ENCODE measurements at regions not wholly inside any gene's neighbourhood (a gene's known extent, or its start where the extent isn't known, plus 50 kb on each side); places are given as distances from the start of the nearest gene placed in this dataset.
"Not testable (repeated sequence)": the region's sequence is repeated elsewhere in the genome, so short reads cannot be mapped to it uniquely, and the experiment has no call there.

GRCh38 chr11:97574976-97575665 lies 1185.3 kb downstream of the JRKL start:
- no peaks in the 10 kb centered on the region for H3K4me1 ChIP-seq (ENCODE audit: insufficient read depth, low read length)

GRCh38 chr11:97607291-97608000 lies 1217.6 kb downstream of the JRKL start:
- Histone ChIP-seq H3K9ac (ENCODE audit: low read depth, low read length) (no peak overlapping the region), H3K9me3 (ENCODE audit: control insufficient read depth, insufficient read depth, low read length) (no peaks in the 10 kb centered on the region; the same call in 1 of the 2 replicates), H3K36me3 (ENCODE audit: insufficient read depth, low read length) (no peaks in the 10 kb centered on the region), H3K4me1 (ENCODE audit: insufficient read depth, low read length) (no peaks in the 10 kb centered on the region)

More at GRCh38 chr11:97574976-97575665, 1185.3 kb downstream of the JRKL start:
- no peaks in the 10 kb centered on the region for H3K36me3 ChIP-seq (ENCODE audit: insufficient read depth, low read length)
- H3K9ac ChIP-seq (ENCODE audit: low read depth, low read length): no peak overlapping the region
- no peaks in the 10 kb centered on the region for H3K9me3 ChIP-seq (ENCODE audit: control insufficient read depth, insufficient read depth, low read length)

GRCh38 chr11:97610000-97610399 lies 1220.2 kb downstream of the JRKL start:
- no peaks in the 10 kb centered on the region for H3K36me3 ChIP-seq (ENCODE audit: insufficient read depth, low read length)
- H3K9ac ChIP-seq (ENCODE audit: low read depth, low read length): no peak overlapping the region
- H3K4me1 ChIP-seq (ENCODE audit: insufficient read depth, low read length): no peaks in the 10 kb centered on the region
- H3K9me3 ChIP-seq (ENCODE audit: control insufficient read depth, insufficient read depth, low read length): no peaks in the 10 kb centered on the region; the same call in 1 of the 2 replicates

- Histone ChIP-seq H3K9ac (ENCODE audit: low read depth, low read length) (no peak overlapping the region), H3K9me3 (ENCODE audit: control insufficient read depth, insufficient read depth, low read length) (no peaks in the 10 kb centered on the region; the same call in 1 of the 2 replicates), H3K4me1 (ENCODE audit: insufficient read depth, low read length) (no peaks in the 10 kb centered on the region), H3K36me3 (ENCODE audit: insufficient read depth, low read length) (no peaks in the 10 kb centered on the region)
These were observed 1221.0 kb downstream of the JRKL start for GRCh38 chr11:97610854-97611253.

GRCh38 chr11:97611345-97611744 lies 1221.5 kb downstream of the JRKL start:
- Histone ChIP-seq H3K9ac (ENCODE audit: low read depth, low read length) (no peak overlapping the region), H3K4me1 (ENCODE audit: insufficient read depth, low read length) (no peaks in the 10 kb centered on the region), H3K36me3 (ENCODE audit: insufficient read depth, low read length) (no peaks in the 10 kb centered on the region), H3K9me3 (ENCODE audit: control insufficient read depth, insufficient read depth, low read length) (no peaks in the 10 kb centered on the region; the same call in 1 of the 2 replicates)

GRCh38 chr11:97614606-97615005 lies 1224.8 kb downstream of the JRKL start:
- Histone ChIP-seq H3K9me3 (ENCODE audit: control insufficient read depth, insufficient read depth, low read length) (no peaks in the 10 kb centered on the region), H3K9ac (ENCODE audit: low read depth, low read length) (no peak overlapping the region), H3K36me3 (ENCODE audit: insufficient read depth, low read length) (no peaks in the 10 kb centered on the region), H3K4me1 (ENCODE audit: insufficient read depth, low read length) (no peaks in the 10 kb centered on the region)

GRCh38 chr11:97615546-97615945 lies 1225.7 kb downstream of the JRKL start:
- H3K36me3 ChIP-seq (ENCODE audit: insufficient read depth, low read length): no peaks in the 10 kb centered on the region
- no peak overlapping the region for H3K9ac ChIP-seq (ENCODE audit: low read depth, low read length)
- no peaks in the 10 kb centered on the region for H3K9me3 ChIP-seq (ENCODE audit: control insufficient read depth, insufficient read depth, low read length)
- H3K4me1 ChIP-seq (ENCODE audit: insufficient read depth, low read length): no peaks in the 10 kb centered on the region

GRCh38 chr11:97617031-97617430 lies 1227.2 kb downstream of the JRKL start:
- Histone ChIP-seq H3K36me3 (ENCODE audit: insufficient read depth, low read length) (no peaks in the 10 kb centered on the region), H3K4me1 (ENCODE audit: insufficient read depth, low read length) (no peaks in the 10 kb centered on the region), H3K9me3 (ENCODE audit: control insufficient read depth, insufficient read depth, low read length) (no peaks in the 10 kb centered on the region)

GRCh38 chr11:97620007-97620406 lies 1230.2 kb downstream of the JRKL start:
- Histone ChIP-seq H3K9me3 (ENCODE audit: control insufficient read depth, insufficient read depth, low read length) (no peaks in the 10 kb centered on the region), H3K9ac (ENCODE audit: low read depth, low read length) (no peak overlapping the region), H3K4me1 (ENCODE audit: insufficient read depth, low read length) (no peaks in the 10 kb centered on the region), H3K36me3 (ENCODE audit: insufficient read depth, low read length) (no peaks in the 10 kb centered on the region)

More at GRCh38 chr11:97617031-97617430, 1227.2 kb downstream of the JRKL start:
- H3K9ac ChIP-seq (ENCODE audit: low read depth, low read length): no peak overlapping the region

GRCh38 chr11:97621282-97621681 lies 1231.5 kb downstream of the JRKL start:
- Histone ChIP-seq H3K9me3 (ENCODE audit: control insufficient read depth, insufficient read depth, low read length) (no peaks in the 10 kb centered on the region), H3K36me3 (ENCODE audit: insufficient read depth, low read length) (no peaks in the 10 kb centered on the region), H3K9ac (ENCODE audit: low read depth, low read length) (no peak overlapping the region), H3K4me1 (ENCODE audit: insufficient read depth, low read length) (no peaks in the 10 kb centered on the region)

GRCh38 chr11:97622795-97623194 lies 1233.0 kb downstream of the JRKL start:
- no peaks in the 10 kb centered on the region for H3K4me1 ChIP-seq (ENCODE audit: insufficient read depth, low read length)
- no peak overlapping the region for H3K9ac ChIP-seq (ENCODE audit: low read depth, low read length)
- no peaks in the 10 kb centered on the region for H3K9me3 ChIP-seq (ENCODE audit: control insufficient read depth, insufficient read depth, low read length)
- H3K36me3 ChIP-seq (ENCODE audit: insufficient read depth, low read length): no peaks in the 10 kb centered on the region

- not testable (repeated sequence) for H3K4me1 ChIP-seq (ENCODE audit: insufficient read depth, low read length); H3K9ac ChIP-seq (ENCODE audit: low read depth, low read length); H3K9me3 ChIP-seq (ENCODE audit: control insufficient read depth, insufficient read depth, low read length); H3K36me3 ChIP-seq (ENCODE audit: insufficient read depth, low read length)
These were observed 1246.9 kb downstream of the JRKL start for GRCh38 chr11:97636741-97637140.

GRCh38 chr11:97637701-97638100 lies 1247.9 kb downstream of the JRKL start:
- Histone ChIP-seq H3K36me3 (ENCODE audit: insufficient read depth, low read length) (no peaks in the 10 kb centered on the region), H3K9me3 (ENCODE audit: control insufficient read depth, insufficient read depth, low read length) (no peaks in the 10 kb centered on the region), H3K4me1 (ENCODE audit: insufficient read depth, low read length) (peaks cover 4% of the 10 kb centered on the region; the same call in 1 of the 2 replicates), H3K9ac (ENCODE audit: low read depth, low read length) (no peak overlapping the region)

GRCh38 chr11:97638641-97639224 lies 1248.9 kb downstream of the JRKL start:
- peaks cover 4% of the 10 kb centered on the region; the same call in 1 of the 2 replicates for H3K4me1 ChIP-seq (ENCODE audit: insufficient read depth, low read length)
- H3K9ac ChIP-seq (ENCODE audit: low read depth, low read length): no peak overlapping the region
- no peaks in the 10 kb centered on the region; the same call in 1 of the 2 replicates for H3K9me3 ChIP-seq (ENCODE audit: control insufficient read depth, insufficient read depth, low read length)
- no peaks in the 10 kb centered on the region for H3K36me3 ChIP-seq (ENCODE audit: insufficient read depth, low read length)

GRCh38 chr11:97641988-97642387 lies 1252.2 kb downstream of the JRKL start:
- no peak overlapping the region for H3K9ac ChIP-seq (ENCODE audit: low read depth, low read length)
- no peaks in the 10 kb centered on the region for H3K36me3 ChIP-seq (ENCODE audit: insufficient read depth, low read length)
- H3K4me1 ChIP-seq (ENCODE audit: insufficient read depth, low read length): no peaks in the 10 kb centered on the region
- H3K9me3 ChIP-seq (ENCODE audit: control insufficient read depth, insufficient read depth, low read length): no peaks in the 10 kb centered on the region; the same call in 1 of the 2 replicates
